Ecto neural progenitor cell (in vitro differentiated cells): ENCODE measurements at regions not wholly inside any gene's neighbourhood (a gene's known extent, or its start where the extent isn't known, plus 50 kb on each side); places are given as distances from the start of the nearest gene placed in this dataset.
"Not testable (repeated sequence)": the region's sequence is repeated elsewhere in the genome, so short reads cannot be mapped to it uniquely, and the experiment has no call there.

Source experiments
- DNase-seq: peaks from one replicate; pipeline ENCODE4 v3.0.0-alpha.2; 2018; ENCODE audit warnings: low spot score

GRCh38 chr19:31037286-31037980 is 311.8 kb downstream of the TSHZ3 start:
- no peak for DNase-seq

GRCh38 chr19:31031455-31031854 is 317.8 kb downstream of the TSHZ3 start:
- not testable (repeated sequence) for DNase-seq

GRCh38 chr19:31023038-31023437 is 326.2 kb downstream of the TSHZ3 start:
- no peak for DNase-seq

- no peak for DNase-seq
Observed at GRCh38 chr19:31018936-31019335, 330.3 kb downstream of the TSHZ3 start.

- DNase-seq: no peak
Observed at GRCh38 chr19:31015778-31016177, 333.5 kb downstream of the TSHZ3 start.

GRCh38 chr19:31014668-31015067 is 334.6 kb downstream of the TSHZ3 start:
- no peak for DNase-seq

- no peak for DNase-seq
Observed at GRCh38 chr19:31013384-31014020, 335.7 kb downstream of the TSHZ3 start.

- no peak for DNase-seq
Observed at GRCh38 chr19:31002518-31003244, 346.6 kb downstream of the TSHZ3 start.

- no peak for DNase-seq
Observed at GRCh38 chr19:31001991-31002390, 347.2 kb downstream of the TSHZ3 start.

GRCh38 chr19:31000913-31001312 is 348.3 kb downstream of the TSHZ3 start:
- DNase-seq: no peak

- DNase-seq: no peak
Observed at GRCh38 chr19:30999726-31000125, 349.5 kb downstream of the TSHZ3 start.

- DNase-seq: no peak
Observed at GRCh38 chr19:30997222-30997621, 352.0 kb downstream of the TSHZ3 start.

- DNase-seq: no peak
Observed at GRCh38 chr19:30978639-30979038, 370.6 kb downstream of the TSHZ3 start.

GRCh38 chr19:30969591-30969990 is 379.6 kb downstream of the TSHZ3 start:
- DNase-seq: no peak

- DNase-seq: no peak
Observed at GRCh38 chr19:30968841-30969399, 380.3 kb downstream of the TSHZ3 start.

GRCh38 chr19:30968210-30968609 is 381.0 kb downstream of the TSHZ3 start:
- DNase-seq: no peak

GRCh38 chr19:30966486-30966885 is 382.8 kb downstream of the TSHZ3 start:
- DNase-seq: no peak

GRCh38 chr19:30959011-30959410 is 390.2 kb downstream of the TSHZ3 start:
- DNase-seq: no peak

- no peak for DNase-seq
Observed at GRCh38 chr19:30955112-30956104, 393.8 kb downstream of the TSHZ3 start.

- not testable (repeated sequence) for DNase-seq
Observed at GRCh38 chr19:30944276-30944932, 404.8 kb downstream of the TSHZ3 start.
